ENCODE measurements at regions not wholly inside any gene's neighbourhood (a gene's known extent, or its start where the extent isn't known, plus 50 kb on each side); places are given as distances from the start of the nearest gene placed in this dataset.

GRCh38 chr7:11956991-11957390, 125.0 kb upstream of the THSD7A start:
- no peaks in the 10 kb centered on the region for H3K9me3 ChIP-seq
- H3K27me3 ChIP-seq (replicated peaks; ENCODE audit: insufficient read depth) = no peaks in the 10 kb centered on the region
- ATAC-seq (ENCODE audit: insufficient number of reproducible peaks, low FRiP score, low read depth) = no peak
- DNase-seq (ENCODE audit: low spot score) = no peak
- no peak overlapping the region for H3K27ac ChIP-seq
- no peaks in the 10 kb centered on the region for H3K4me1 ChIP-seq (ENCODE audit: control insufficient read depth in 1 of 2, low read depth in 2 of 2)
- H3K36me3 ChIP-seq = no peaks in the 10 kb centered on the region
- TF ChIP-seq CTCF (IDR thresholded peaks at IDR 0.05) = no peak
- H3K4me3 ChIP-seq = no peak overlapping the region

DNA sequence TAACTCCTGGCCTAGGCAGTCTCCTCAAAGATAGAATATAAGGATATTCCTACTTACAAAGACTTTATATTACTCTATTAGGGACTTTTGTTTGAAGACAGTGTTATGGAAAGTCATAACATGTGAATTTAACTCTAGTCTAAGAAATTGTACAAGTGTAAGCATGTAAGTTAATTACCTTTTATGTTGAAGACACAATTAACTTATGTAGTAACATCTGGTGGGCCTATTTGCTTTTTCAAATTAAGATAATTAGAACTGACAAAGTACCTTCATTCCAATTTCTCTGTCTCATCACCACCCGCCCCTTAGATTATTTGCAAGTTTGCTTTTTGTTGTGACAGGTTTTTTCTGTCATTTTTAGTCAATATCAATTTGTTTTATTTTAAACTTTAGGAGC, 126.0 kb upstream of the THSD7A start:
- Histone ChIP-seq H3K4me1 (ENCODE audit: control insufficient read depth in 1 of 2, low read depth in 2 of 2) (no peaks in the 10 kb centered on the region), H3K27ac (no peak overlapping the region), H3K4me3 (no peak overlapping the region), H3K27me3 (replicated peaks; ENCODE audit: insufficient read depth) (no peaks in the 10 kb centered on the region), H3K9me3 (no peaks in the 10 kb centered on the region), H3K36me3 (no peaks in the 10 kb centered on the region)
- TF ChIP-seq CTCF (IDR thresholded peaks at IDR 0.05) = no peak
- DNase-seq (ENCODE audit: low spot score) = no peak
- no peak for ATAC-seq (ENCODE audit: insufficient number of reproducible peaks, low FRiP score, low read depth)

- H3K27me3 ChIP-seq (replicated peaks; ENCODE audit: insufficient read depth) = no peaks in the 10 kb centered on the region
These were observed 127.1 kb upstream of the THSD7A start for GRCh38 chr7:11959121-11959520.

GRCh38 chr7:11960621-11961020, 128.6 kb upstream of the THSD7A start:
- ATAC-seq (ENCODE audit: insufficient number of reproducible peaks, low FRiP score, low read depth) = no peak

More at GRCh38 chr7:11959121-11959520, 127.1 kb upstream of the THSD7A start:
- ATAC-seq (ENCODE audit: insufficient number of reproducible peaks, low FRiP score, low read depth) = no peak
- no peaks in the 10 kb centered on the region for H3K36me3 ChIP-seq
- H3K9me3 ChIP-seq = no peaks in the 10 kb centered on the region
- no peaks in the 10 kb centered on the region for H3K4me1 ChIP-seq (ENCODE audit: control insufficient read depth in 1 of 2, low read depth in 2 of 2)
- H3K4me3 ChIP-seq = no peak overlapping the region
- DNase-seq (ENCODE audit: low spot score) = no peak
- no peak for TF ChIP-seq CTCF (IDR thresholded peaks at IDR 0.05)
- no peak overlapping the region for H3K27ac ChIP-seq

GRCh38 chr7:11969643-11970042, 137.6 kb upstream of the THSD7A start:
- Histone ChIP-seq H3K4me1 (ENCODE audit: control insufficient read depth in 1 of 2, low read depth in 2 of 2) (no peaks in the 10 kb centered on the region), H3K4me3 (no peak overlapping the region), H3K27ac (no peak overlapping the region), H3K36me3 (no peaks in the 10 kb centered on the region), H3K27me3 (replicated peaks; ENCODE audit: insufficient read depth) (no peaks in the 10 kb centered on the region), H3K9me3 (no peaks in the 10 kb centered on the region)
- TF ChIP-seq CTCF (IDR thresholded peaks at IDR 0.05) = no peak
- ATAC-seq (ENCODE audit: insufficient number of reproducible peaks, low FRiP score, low read depth) (no peak), DNase-seq (ENCODE audit: low spot score) (no peak)

More at GRCh38 chr7:11960621-11961020, 128.6 kb upstream of the THSD7A start:
- no peak for TF ChIP-seq CTCF (IDR thresholded peaks at IDR 0.05)
- H3K27ac ChIP-seq = no peak overlapping the region
- H3K27me3 ChIP-seq (replicated peaks; ENCODE audit: insufficient read depth) = no peaks in the 10 kb centered on the region
- H3K4me3 ChIP-seq = no peak overlapping the region
- DNase-seq (ENCODE audit: low spot score) = no peak
- H3K36me3 ChIP-seq = no peaks in the 10 kb centered on the region
- H3K9me3 ChIP-seq = no peaks in the 10 kb centered on the region
- H3K4me1 ChIP-seq (ENCODE audit: control insufficient read depth in 1 of 2, low read depth in 2 of 2) = no peaks in the 10 kb centered on the region

Measured in thoracic aorta (tissue), 2 donors.